ENCODE measurements at regions not wholly inside any gene's neighbourhood (a gene's known extent, or its start where the extent isn't known, plus 50 kb on each side); places are given as distances from the start of the nearest gene placed in this dataset.

GRCh38 chr18:7395566-7395965 lies 164.7 kb downstream of the LRRC30 start:
- TF ChIP-seq EP300 (IDR thresholded peaks at IDR 0.05), result no peak
- TF ChIP-seq POLR2AphosphoS5 (IDR thresholded peaks at IDR 0.05), result no peak
- no peak for TF ChIP-seq POLR2A (IDR thresholded peaks at IDR 0.05)
- TF ChIP-seq, protein P1, sequence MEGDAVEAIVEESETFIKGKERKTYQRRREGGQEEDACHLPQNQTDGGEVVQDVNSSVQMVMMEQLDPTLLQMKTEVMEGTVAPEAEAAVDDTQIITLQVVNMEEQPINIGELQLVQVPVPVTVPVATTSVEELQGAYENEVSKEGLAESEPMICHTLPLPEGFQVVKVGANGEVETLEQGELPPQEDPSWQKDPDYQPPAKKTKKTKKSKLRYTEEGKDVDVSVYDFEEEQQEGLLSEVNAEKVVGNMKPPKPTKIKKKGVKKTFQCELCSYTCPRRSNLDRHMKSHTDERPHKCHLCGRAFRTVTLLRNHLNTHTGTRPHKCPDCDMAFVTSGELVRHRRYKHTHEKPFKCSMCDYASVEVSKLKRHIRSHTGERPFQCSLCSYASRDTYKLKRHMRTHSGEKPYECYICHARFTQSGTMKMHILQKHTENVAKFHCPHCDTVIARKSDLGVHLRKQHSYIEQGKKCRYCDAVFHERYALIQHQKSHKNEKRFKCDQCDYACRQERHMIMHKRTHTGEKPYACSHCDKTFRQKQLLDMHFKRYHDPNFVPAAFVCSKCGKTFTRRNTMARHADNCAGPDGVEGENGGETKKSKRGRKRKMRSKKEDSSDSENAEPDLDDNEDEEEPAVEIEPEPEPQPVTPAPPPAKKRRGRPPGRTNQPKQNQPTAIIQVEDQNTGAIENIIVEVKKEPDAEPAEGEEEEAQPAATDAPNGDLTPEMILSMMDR (IDR thresholded peaks at IDR 0.05), result no peak

Data from upper lobe of left lung (tissue), 4 donors.